Mucosa of descending colon (tissue), 3 donors: ENCODE measurements at regions not wholly inside any gene's neighbourhood (a gene's known extent, or its start where the extent isn't known, plus 50 kb on each side); places are given as distances from the start of the nearest gene placed in this dataset.

Experiments
- ATAC-seq: fragments of 200-7000 bp; cut with Tn5 transposase; one replicate; pipeline ENCODE4 v1.9.1; 2020; ENCODE audit warnings: mild to moderate bottlenecking, moderate library complexity
- DNase-seq, 3 donors: peaks; one replicate each; pipeline ENCODE4 v3.0.0-alpha.2; 2020
- H3K36me3 ChIP-seq: fragments of 200-600 bp; one replicate; pipeline ENCODE4 v1.8.0; 2021; ENCODE audit warnings: low read depth, mild to moderate bottlenecking
- H3K4me1 ChIP-seq: fragments of 200-600 bp; one replicate; pipeline ENCODE4 v1.8.0; 2021; ENCODE audit warnings: low read depth, mild to moderate bottlenecking
- H3K4me3 ChIP-seq: fragments of 200-600 bp; one replicate; pipeline ENCODE4 v1.8.0; 2021; ENCODE audit warnings: mild to moderate bottlenecking
- H3K9me3 ChIP-seq: fragments of 200-600 bp; one replicate; pipeline ENCODE4 v1.8.0; 2021; ENCODE audit warnings: mild to moderate bottlenecking
- CTCF ChIP-seq: fragments of 200-600 bp; IDR thresholded peaks from one replicate; pipeline ENCODE4 v1.8.0; 2022; ENCODE audit warnings: antibody characterized with exemption, mild to moderate bottlenecking
- intact Hi-C, 2 donors: fragments of 100-400 bp; cut with DNase I in 1 of 2; cut with micrococcal nuclease in 1 of 2; formaldehyde crosslinking; loops; one replicate each; pipeline versions ENCODE4 v1.11.0 to v1.11.1; 2022; cut with DNase I, micrococcal nuclease
- donor health status: DM: no; HTN: no; CAD: no; lungs with moderate emphysema.
- donor health status: DM: no; HTN: no; CAD: no.
- donor health status: DM: no; HTN: yes; CAD: no.

GRCh38 chr1:60329651-60330050, 256.1 kb upstream of the C1orf87 start:
- ATAC-seq (no peak), DNase-seq (no peak)
- no peaks in the 10 kb centered on the region for H3K36me3 ChIP-seq
- H3K9me3 ChIP-seq, result no peaks in the 10 kb centered on the region
- intact Hi-C loops, result no loop called here
- no peak for TF ChIP-seq CTCF
- no peak overlapping the region for H3K4me3 ChIP-seq
- no peaks in the 10 kb centered on the region for H3K4me1 ChIP-seq

- Histone ChIP-seq H3K9me3 (no peaks in the 10 kb centered on the region), H3K4me3 (no peak overlapping the region), H3K4me1 (no peaks in the 10 kb centered on the region), H3K36me3 (no peaks in the 10 kb centered on the region)
- intact Hi-C loops, result no loop called here
- DNase-seq, result no peak
- no peak for ATAC-seq
- no peak for TF ChIP-seq CTCF
Measured at GRCh38 chr1:60311838-60312237, 238.3 kb upstream of the C1orf87 start.

- no peaks in the 10 kb centered on the region for H3K4me1 ChIP-seq
- intact Hi-C loops, result no loop called here
- DNase-seq, result no peak
- no peak for TF ChIP-seq CTCF
- no peaks in the 10 kb centered on the region for H3K36me3 ChIP-seq
- H3K9me3 ChIP-seq, result no peaks in the 10 kb centered on the region
- H3K4me3 ChIP-seq, result no peak overlapping the region
- ATAC-seq, result no peak
Measured at GRCh38 chr1:60299581-60299980, 226.0 kb upstream of the C1orf87 start.

GRCh38 chr1:60298290-60298689, 224.7 kb upstream of the C1orf87 start:
- no peak overlapping the region for H3K4me3 ChIP-seq
- H3K9me3 ChIP-seq, result no peaks in the 10 kb centered on the region
- no peak for TF ChIP-seq CTCF
- ATAC-seq (no peak), DNase-seq (no peak)
- no peaks in the 10 kb centered on the region for H3K4me1 ChIP-seq
- no peaks in the 10 kb centered on the region for H3K36me3 ChIP-seq
- intact Hi-C loops, result no loop called here

- Histone ChIP-seq H3K4me1 (no peaks in the 10 kb centered on the region), H3K9me3 (no peaks in the 10 kb centered on the region), H3K4me3 (no peak overlapping the region), H3K36me3 (no peaks in the 10 kb centered on the region)
- intact Hi-C loops, result no loop called here
- DNase-seq (no peak), ATAC-seq (no peak)
- no peak for TF ChIP-seq CTCF
Measured at GRCh38 chr1:60296794-60297193, 223.2 kb upstream of the C1orf87 start.

- Histone ChIP-seq H3K36me3 (no peaks in the 10 kb centered on the region), H3K9me3 (no peaks in the 10 kb centered on the region), H3K4me1 (no peaks in the 10 kb centered on the region), H3K4me3 (no peak overlapping the region)
- no peak for TF ChIP-seq CTCF
- ATAC-seq (no peak), DNase-seq (no peak)
- intact Hi-C loops, result no loop called here
Measured at GRCh38 chr1:60292140-60292539, 218.6 kb upstream of the C1orf87 start.
